PC-3 (cell line): ENCODE measurements at regions not wholly inside any gene's neighbourhood (a gene's known extent, or its start where the extent isn't known, plus 50 kb on each side); places are given as distances from the start of the nearest gene placed in this dataset.

Source experiments
- ATAC-seq: fragments of 200-7000 bp; cut with Tn5 transposase; 2 replicates; pipeline ENCODE4 v1.9.1; 2020; ENCODE audit warnings: mild to moderate bottlenecking, moderate library complexity
- BruUV-seq: library from RNA; stranded (reverse); fragments of 400-500 nt; replicated peaks from 2 replicates; lab custom pipeline; 2021; lab: Mats Ljungman, UMichigan
- CTCF ChIA-PET: fragments of 300-600 bp; sonication (Branson Sonifier 250); formaldehyde crosslinking; loops from one replicate; lab custom pipeline; 2022; ENCODE audit warnings: antibody characterized with exemption; lab: Charles Lee
- POLR2A ChIA-PET: fragments of 300-600 bp; sonication (Branson Sonifier 250); formaldehyde crosslinking; loops from one replicate; lab custom pipeline; 2022; ENCODE audit warnings: antibody characterized with exemption; ENCODE audit not compliant: unreplicated experiment; lab: Charles Lee
- DNase-seq: peaks from one replicate; pipeline ENCODE4 v3.0.0-alpha.2; 2015
- H2AFZ ChIP-seq: fragments of 300-600 bp; sonication (generic); 2 replicates; pipeline ENCODE4 v1.6.0; 2016; ENCODE audit warnings: antibody characterized with exemption, low read length
- H3F3A ChIP-seq: fragments of 300-600 bp; sonication (generic); one replicate; pipeline ENCODE4 v1.6.0; 2017; ENCODE audit warnings: antibody characterized with exemption, low read length, control low read depth, mild to moderate bottlenecking; ENCODE audit not compliant: unreplicated experiment
- H3K27ac ChIP-seq: fragments of 300-600 bp; sonication (generic); 2 replicates; pipeline ENCODE4 v1.5.1; 2016; ENCODE audit warnings: mild to moderate bottlenecking, low read length
- H3K27me3 ChIP-seq: fragments of 300-600 bp; sonication (generic); 2 replicates; pipeline ENCODE4 v1.6.1; 2016; ENCODE audit warnings: low read length, mixed read lengths
- H3K36me3 ChIP-seq: fragments of 300-600 bp; sonication (generic); 2 replicates; pipeline ENCODE4 v1.6.1; 2016; ENCODE audit warnings: low read depth, mixed run types, low read length, mixed read lengths
- H3K4me1 ChIP-seq: fragments of 300-600 bp; sonication (generic); 2 replicates; pipeline ENCODE4 v1.5.1; 2016; ENCODE audit warnings: low read length; ENCODE audit not compliant: insufficient read depth
- H3K4me2 ChIP-seq: fragments of 300-600 bp; sonication (generic); 2 replicates; pipeline ENCODE4 v1.6.0; 2016; ENCODE audit warnings: low read length
- H3K4me3 ChIP-seq: fragments of 300-600 bp; sonication (generic); 2 replicates; pipeline ENCODE4 v1.5.1; 2016; ENCODE audit warnings: mild to moderate bottlenecking, low read length, mixed read lengths
- H3K79me2 ChIP-seq: fragments of 300-600 bp; sonication (generic); 2 replicates; pipeline ENCODE4 v1.6.1; 2017; ENCODE audit warnings: low read length, mixed read lengths
- H3K9ac ChIP-seq: fragments of 300-600 bp; sonication (generic); 2 replicates; pipeline ENCODE4 v1.6.0; 2016; ENCODE audit warnings: mild to moderate bottlenecking, low read length
- H3K9me2 ChIP-seq: fragments of 300-600 bp; sonication (generic); replicated peaks from 2 replicates; pipeline ENCODE4 v1.6.1; 2016; ENCODE audit warnings: mixed run types, low read length, mixed read lengths
- H3K9me3 ChIP-seq: fragments of 300-600 bp; sonication (generic); 2 replicates; pipeline ENCODE4 v1.6.1; 2016; ENCODE audit warnings: low read length, mixed read lengths
- H4K20me1 ChIP-seq: fragments of 300-600 bp; sonication (generic); 2 replicates; pipeline ENCODE4 v1.6.1; 2016; ENCODE audit warnings: low read length, mixed read lengths
- CTCF ChIP-seq: fragments of 300-600 bp; sonication (generic); conservative IDR thresholded peaks from 2 replicates; pipeline ENCODE4 v1.5.1; 2017; ENCODE audit warnings: antibody characterized with exemption, low read depth, mild to moderate bottlenecking, low read length
- EZH2 ChIP-seq: fragments of 300-600 bp; sonication (generic); IDR thresholded peaks from one replicate; pipeline ENCODE4 v1.6.1; 2017; ENCODE audit warnings: antibody characterized with exemption, mild to moderate bottlenecking, low read length; ENCODE audit not compliant: unreplicated experiment
- EZH2phosphoT487 ChIP-seq: fragments of 300-600 bp; sonication (generic); IDR thresholded peaks from 2 replicates; pipeline ENCODE4 v1.6.1; 2018; ENCODE audit warnings: mild to moderate bottlenecking, antibody characterized with exemption, low read length, borderline replicate concordance
- intact Hi-C: fragments of 100-400 bp; cut with micrococcal nuclease; formaldehyde crosslinking; loops from 2 replicates; pipeline ENCODE4 v1.9.0; 2023

- Histone ChIP-seq H3K4me2 (no peak overlapping the region), H3K4me1 (no peaks in the 10 kb centered on the region), H3K27ac (no peak overlapping the region), H3K9me3 (no peaks in the 10 kb centered on the region), H3K27me3 (no peaks in the 10 kb centered on the region), H3K9me2 (no peaks in the 10 kb centered on the region), H3K9ac (no peak overlapping the region), H4K20me1 (no peaks in the 10 kb centered on the region), H3K79me2 (no peaks in the 10 kb centered on the region), H3K4me3 (no peak overlapping the region), H3F3A (no peaks in the 10 kb centered on the region), H3K36me3 (no peaks in the 10 kb centered on the region), H2AFZ (no peak overlapping the region)
- DNase-seq, result no peak
- intact Hi-C loops, result no loop called here
- BruUV-seq, result no TSS peak
- no peak for TF ChIP-seq EZH2
- TF ChIP-seq CTCF, result no peak
- no peak for TF ChIP-seq EZH2phosphoT487
- ChIA-PET CTCF (no interaction called here), POLR2A (no interaction called here)
- ATAC-seq, result no peak
Observed at GRCh38 chr9:115756736-115757135, 396.9 kb upstream of the PAPPA start.

- Histone ChIP-seq H3K27ac (no peak overlapping the region), H3K9ac (no peak overlapping the region)
- CTCF ChIA-PET, result no interaction called here
Observed at GRCh38 chr9:115757461-115757860, 396.1 kb upstream of the PAPPA start.

DNA sequence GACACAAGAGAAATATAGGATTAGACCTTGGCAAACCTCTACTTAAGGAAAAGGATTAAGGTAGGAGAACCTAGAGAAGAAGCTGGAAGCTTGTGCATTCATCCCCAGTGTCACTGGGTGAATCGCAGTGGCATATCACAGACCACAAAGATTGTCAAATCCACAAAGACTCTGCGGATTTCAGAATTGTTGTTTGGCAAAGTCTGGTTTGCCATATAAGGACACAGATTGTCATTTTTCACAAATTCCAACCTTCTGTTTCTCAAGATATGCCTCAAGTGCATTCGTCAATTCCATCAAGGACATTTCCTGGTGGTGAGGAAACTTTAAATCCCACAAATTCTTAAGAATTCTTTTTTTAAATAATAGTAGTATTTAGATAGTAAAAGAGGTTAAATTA lies 395.1 kb upstream of the PAPPA start:
- no peak for TF ChIP-seq EZH2phosphoT487
- no peak for TF ChIP-seq EZH2
- TF ChIP-seq CTCF, result no peak
- H3K4me3 ChIP-seq, result no peak overlapping the region
- no peaks in the 10 kb centered on the region for H4K20me1 ChIP-seq
- intact Hi-C loops, result no loop called here
- POLR2A ChIA-PET, result no interaction called here
- no peak overlapping the region for H3K27ac ChIP-seq
- no peak for DNase-seq
- H3K9me2 ChIP-seq, result no peaks in the 10 kb centered on the region
- H3K9me3 ChIP-seq, result no peaks in the 10 kb centered on the region
- H3K4me1 ChIP-seq, result no peaks in the 10 kb centered on the region
- no peak overlapping the region for H3K9ac ChIP-seq
- no peaks in the 10 kb centered on the region for H3F3A ChIP-seq
- H3K4me2 ChIP-seq, result no peak overlapping the region
- CTCF ChIA-PET, result no interaction called here
- no peak overlapping the region for H2AFZ ChIP-seq
- H3K36me3 ChIP-seq, result no peaks in the 10 kb centered on the region
- ATAC-seq, result no peak
- H3K79me2 ChIP-seq, result no peaks in the 10 kb centered on the region
- H3K27me3 ChIP-seq, result no peaks in the 10 kb centered on the region
- no TSS peak for BruUV-seq

More at GRCh38 chr9:115757461-115757860, 396.1 kb upstream of the PAPPA start:
- Histone ChIP-seq H3K9me2 (no peaks in the 10 kb centered on the region), H2AFZ (no peak overlapping the region), H3K36me3 (no peaks in the 10 kb centered on the region), H3K4me2 (no peak overlapping the region), H3F3A (no peaks in the 10 kb centered on the region), H3K79me2 (no peaks in the 10 kb centered on the region), H3K27me3 (no peaks in the 10 kb centered on the region), H4K20me1 (no peaks in the 10 kb centered on the region), H3K4me3 (no peak overlapping the region), H3K4me1 (no peaks in the 10 kb centered on the region), H3K9me3 (no peaks in the 10 kb centered on the region)
- no TSS peak for BruUV-seq
- no peak for ATAC-seq
- TF ChIP-seq EZH2phosphoT487, result no peak
- no peak for TF ChIP-seq CTCF
- no peak for TF ChIP-seq EZH2
- no peak for DNase-seq
- POLR2A ChIA-PET, result no interaction called here
- intact Hi-C loops, result no loop called here
